GM12878 (cell line): ENCODE measurements at regions not wholly inside any gene's neighbourhood (a gene's known extent, or its start where the extent isn't known, plus 50 kb on each side); places are given as distances from the start of the nearest gene placed in this dataset.

Source experiments
- ATAC-seq: fragments of 200-7000 bp; cut with Tn5 transposase; 3 replicates; pipeline ENCODE4 v1.9.1; 2020; ENCODE audit warnings: mild to moderate bottlenecking, moderate library complexity
- BruUV-seq: library from RNA; stranded (reverse); fragments of 400-500 nt; replicated peaks from 2 replicates; lab custom pipeline; 2021; lab: Mats Ljungman, UMichigan
- CTCF ChIA-PET: fragments of 300-600 bp; sonication (Branson Sonifier 250); formaldehyde crosslinking; extraction: SDS; loops from one replicate; lab custom pipeline; 2021; ENCODE audit warnings: inconsistent platforms; lab: Yijun Ruan, JAX
- POLR2A ChIA-PET: fragments of 350-600 bp; formaldehyde crosslinking; extraction: SDS; loops from one replicate; lab custom pipeline; 2021; ENCODE audit warnings: inconsistent platforms; lab: Charles Lee
- RAD21 ChIA-PET: fragments of 300-600 bp; sonication (Branson Sonifier 250); formaldehyde crosslinking; loops from one replicate; lab custom pipeline; 2023; ENCODE audit warnings: antibody characterized with exemption; ENCODE audit not compliant: unreplicated experiment; lab: Charles Lee
- SMC1A ChIA-PET: fragments of 300-600 bp; sonication (Branson Sonifier 250); formaldehyde crosslinking; loops from one replicate; lab custom pipeline; 2023; ENCODE audit not compliant: unreplicated experiment, uncharacterized antibody; lab: Charles Lee
- DNase-seq: peaks from one replicate; pipeline ENCODE4 v3.0.0-alpha.2; 2011; ENCODE audit warnings: low read depth, low spot score
- FAIRE-seq: peaks from 3 replicates; lab custom pipeline; 2011; peaks lifted over from hg19 to GRCh38; lab: Jason Lieb, UNC
- H2AFZ ChIP-seq: 2 replicates; pipeline ENCODE4 v1.6.0; 2011; ENCODE audit warnings: low read depth, low read length, control low read depth; ENCODE audit not compliant: control insufficient read depth
- H3K27ac ChIP-seq: 2 replicates; pipeline ENCODE4 v1.5.1; 2011; ENCODE audit warnings: control low read depth; ENCODE audit not compliant: control insufficient read depth, insufficient read depth
- H3K27me3 ChIP-seq, 2 experiments: replicated peaks in 1 of 2; 2 replicates each; pipeline versions ENCODE4 v1.6.0 to v1.6.1; 2011; ENCODE audit warnings: low read length in 1 of 2; ENCODE audit not compliant: control insufficient read depth in 2 of 2, insufficient read depth in 2 of 2
- H3K36me3 ChIP-seq, 2 experiments: 2 replicates each; pipeline ENCODE4 v1.5.1; 2011; ENCODE audit warnings: low read length in 1 of 2; ENCODE audit not compliant: control insufficient read depth in 2 of 2, insufficient read depth in 2 of 2
- H3K4me1 ChIP-seq: 2 replicates; pipeline ENCODE4 v1.6.1; 2011; ENCODE audit warnings: mild to moderate bottlenecking, low read length, moderate library complexity, mixed read lengths; ENCODE audit not compliant: control insufficient read depth, insufficient read depth
- H3K4me2 ChIP-seq: 2 replicates; pipeline ENCODE4 v1.6.0; 2011; ENCODE audit warnings: control low read depth; ENCODE audit not compliant: control insufficient read depth, insufficient read depth
- H3K4me3 ChIP-seq: fragments of 200-600 bp; sonication (generic); 2 replicates; pipeline ENCODE4 v1.5.1; 2016
- H3K79me2 ChIP-seq: 2 replicates; pipeline ENCODE4 v1.6.0; 2011; ENCODE audit warnings: low read length; ENCODE audit not compliant: control insufficient read depth, insufficient read depth
- H3K9ac ChIP-seq: 2 replicates; pipeline ENCODE4 v1.8.0; 2011; ENCODE audit warnings: low read length, control low read depth, mixed read lengths; ENCODE audit not compliant: control insufficient read depth, insufficient read depth
- H3K9me3 ChIP-seq: replicated peaks from 3 replicates; pipeline ENCODE4 v1.5.1; 2011; ENCODE audit warnings: mild to moderate bottlenecking, low read length; ENCODE audit not compliant: control insufficient read depth, insufficient read depth
- H4K20me1 ChIP-seq: 2 replicates; pipeline ENCODE4 v1.6.0; 2011; ENCODE audit not compliant: control insufficient read depth, insufficient read depth
- CBFB ChIP-seq: IDR thresholded peaks from 2 replicates; pipeline ENCODE4 v1.6.1; 2016; ENCODE audit warnings: antibody characterized with exemption, low read depth
- CHD4 ChIP-seq: fragments of 200-600 bp; sonication (generic); IDR thresholded peaks from 2 replicates; pipeline ENCODE4 v1.6.1; 2016; ENCODE audit warnings: mild to moderate bottlenecking
- IKZF2 ChIP-seq, 2 experiments: fragments of 450-650 bp; IDR thresholded peaks; 2 replicates each; pipeline ENCODE4 v1.6.1; 2017; ENCODE audit warnings: mild to moderate bottlenecking in 2 of 2, moderate library complexity in 2 of 2
- SIN3A ChIP-seq: IDR thresholded peaks from 2 replicates; pipeline ENCODE4 v1.6.1; 2012; ENCODE audit warnings: low read depth, low read length, improper control_type of control experiment
- TBL1XR1 ChIP-seq: IDR thresholded peaks from 2 replicates; pipeline ENCODE4 v1.6.1; 2012; ENCODE audit warnings: low read depth, low read length, improper control_type of control experiment
- ZSCAN29 ChIP-seq: fragments of 450-650 bp; IDR thresholded peaks from 2 replicates; pipeline ENCODE4 v1.6.1; 2017; ENCODE audit warnings: mild to moderate bottlenecking, moderate library complexity
- WGBS: methylation state at CpG from one replicate; pipeline ENCODE4 v1.1.6; 2016; ENCODE audit warnings: low lambda C conversion rate; ENCODE audit not compliant: insufficient replicate concordance, insufficient coverage; ENCODE audit errors: missing lambda C conversion rate; 5-methylcytosine and 5-hydroxymethylcytosine counted together
- in situ Hi-C: fragments of 300-500 bp; cut with MboI; formaldehyde crosslinking; loops from 9 replicates; pipeline ENCODE4 v1.14.3; 2018; ENCODE audit warnings: mixed read lengths
- intact Hi-C: fragments of 100-400 bp; cut with micrococcal nuclease; formaldehyde crosslinking; loops from one replicate; pipeline ENCODE4 v1.14.2; 2022; ENCODE audit not compliant: unreplicated experiment
- TF ChIP-seq, protein P1 (sequence below): fragments of 450-650 bp; formaldehyde crosslinking; IDR thresholded peaks from 2 replicates; pipeline ENCODE4 v1.4.0; 2020; ENCODE audit warnings: mild to moderate bottlenecking, moderate library complexity
- TF ChIP-seq, protein P2 (sequence below): fragments of 150-350 bp; IDR thresholded peaks from 2 replicates; pipeline ENCODE4 v1.6.1; 2016; ENCODE audit warnings: low read depth, low read length

DNA sequence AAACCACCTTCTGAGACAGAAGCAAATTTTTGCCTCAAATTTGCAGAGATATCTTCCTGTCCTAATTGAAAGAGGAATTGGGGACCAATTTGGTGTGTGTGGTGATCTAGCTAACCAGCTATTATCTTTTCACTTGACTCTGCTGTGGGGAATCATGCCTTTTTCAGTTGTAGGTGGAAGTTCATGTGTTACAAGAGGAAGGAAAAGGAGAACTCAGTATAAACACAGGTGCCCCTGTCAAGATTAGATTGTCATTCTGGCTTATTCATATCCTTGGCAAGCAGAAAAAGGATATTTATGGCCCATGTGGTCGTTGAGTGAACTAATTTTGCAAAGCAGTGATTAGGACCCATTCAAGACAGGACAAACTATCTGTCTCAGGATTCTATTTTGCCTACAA lies 336.8 kb upstream of the SLC30A5 start:
- Histone ChIP-seq H2AFZ (no peak overlapping the region), H4K20me1 (no peaks in the 10 kb centered on the region), H3K36me3 (no peaks in the 10 kb centered on the region), H3K9ac (no peak overlapping the region), H3K9me3 (no peaks in the 10 kb centered on the region)
- ATAC-seq: no peak
- CTCF ChIA-PET: no interaction called here
- intact Hi-C loops: no loop called here
- BruUV-seq: no TSS peak
- TF ChIP-seq ZSCAN29 (no peak), CBFB (no peak), SIN3A (no peak)
- TF ChIP-seq, all 136 proteins: peak for 0
- no peak for FAIRE-seq
- Histone ChIP-seq H3K79me2 (no peaks in the 10 kb centered on the region), H3K27ac (no peak overlapping the region), H3K27me3 (no peaks in the 10 kb centered on the region; a peak in 1 of 4 replicates), H3K4me3 (no peak overlapping the region), H3K4me1 (no peaks in the 10 kb centered on the region), H3K4me2 (no peak overlapping the region)
- ChIA-PET RAD21 (no interaction called here), POLR2A (no interaction called here), SMC1A (interaction anchor here (0.9 kb wide), 1 partner anchor 45 kb away, joined by 4 read pairs; no protein-coding TSS in a partner anchor)
- no peak for DNase-seq
- 0% methylated on average over 1 of the region's 1 CpG for WGBS
- in situ Hi-C loops: no loop called here

DNA sequence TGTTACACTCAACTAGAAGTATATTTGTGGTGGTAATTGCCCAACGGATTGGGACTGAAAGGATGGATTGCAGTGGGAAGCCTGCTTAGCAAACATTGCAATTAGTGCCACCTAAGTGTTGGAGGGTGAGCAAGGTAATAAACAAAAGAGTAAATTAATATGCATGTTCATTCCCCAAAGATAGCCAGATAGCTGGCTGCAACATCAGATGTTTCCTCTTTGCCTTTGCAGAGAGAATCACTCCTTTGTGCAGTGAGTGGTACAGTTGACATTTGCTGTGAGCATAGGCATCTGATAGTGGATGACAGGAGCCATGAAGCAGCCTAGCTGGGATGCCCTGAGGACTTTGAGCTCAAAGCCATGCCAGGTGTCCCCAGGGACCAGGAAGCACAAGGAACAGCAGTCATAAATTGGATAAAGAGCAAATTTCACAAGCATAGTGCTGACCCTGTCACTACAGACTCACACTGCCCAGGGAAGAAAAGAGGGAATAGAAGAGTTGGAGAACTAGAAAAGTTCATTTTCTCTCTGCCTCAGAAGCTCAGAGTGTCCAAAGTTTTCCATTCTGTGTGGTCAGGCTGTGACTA lies 336.1 kb upstream of the SLC30A5 start:
- CTCF ChIA-PET: interaction anchor here (0.7 kb wide), 1 partner anchor 55 kb away, joined by 3 read pairs; no protein-coding TSS in a partner anchor
- Histone ChIP-seq H3K79me2 (no peaks in the 10 kb centered on the region), H3K9me3 (no peaks in the 10 kb centered on the region), H3K4me3 (no peak overlapping the region), H2AFZ (no peak overlapping the region), H3K27ac (no peak overlapping the region), H3K9ac (no peak overlapping the region), H3K4me2 (no peak overlapping the region), H4K20me1 (no peaks in the 10 kb centered on the region), H3K27me3 (no peaks in the 10 kb centered on the region; a peak in 1 of 4 replicates), H3K4me1 (no peaks in the 10 kb centered on the region), H3K36me3 (no peaks in the 10 kb centered on the region)
- RAD21 ChIA-PET: no interaction called here
- DNase-seq: no peak
- no TSS peak for BruUV-seq
- POLR2A ChIA-PET: no interaction called here
- in situ Hi-C loops: no loop called here
- WGBS: 4% methylated on average over 1 of the region's 1 CpG
- ATAC-seq: no peak
- intact Hi-C loops: no loop called here
- SMC1A ChIA-PET: no interaction called here
- FAIRE-seq: no peak
- TF ChIP-seq IKZF2 (IDR thresholded peaks at IDR 0.05) (no peak), CHD4 (no peak), TBL1XR1 (no peak)
- TF ChIP-seq, protein P1, sequence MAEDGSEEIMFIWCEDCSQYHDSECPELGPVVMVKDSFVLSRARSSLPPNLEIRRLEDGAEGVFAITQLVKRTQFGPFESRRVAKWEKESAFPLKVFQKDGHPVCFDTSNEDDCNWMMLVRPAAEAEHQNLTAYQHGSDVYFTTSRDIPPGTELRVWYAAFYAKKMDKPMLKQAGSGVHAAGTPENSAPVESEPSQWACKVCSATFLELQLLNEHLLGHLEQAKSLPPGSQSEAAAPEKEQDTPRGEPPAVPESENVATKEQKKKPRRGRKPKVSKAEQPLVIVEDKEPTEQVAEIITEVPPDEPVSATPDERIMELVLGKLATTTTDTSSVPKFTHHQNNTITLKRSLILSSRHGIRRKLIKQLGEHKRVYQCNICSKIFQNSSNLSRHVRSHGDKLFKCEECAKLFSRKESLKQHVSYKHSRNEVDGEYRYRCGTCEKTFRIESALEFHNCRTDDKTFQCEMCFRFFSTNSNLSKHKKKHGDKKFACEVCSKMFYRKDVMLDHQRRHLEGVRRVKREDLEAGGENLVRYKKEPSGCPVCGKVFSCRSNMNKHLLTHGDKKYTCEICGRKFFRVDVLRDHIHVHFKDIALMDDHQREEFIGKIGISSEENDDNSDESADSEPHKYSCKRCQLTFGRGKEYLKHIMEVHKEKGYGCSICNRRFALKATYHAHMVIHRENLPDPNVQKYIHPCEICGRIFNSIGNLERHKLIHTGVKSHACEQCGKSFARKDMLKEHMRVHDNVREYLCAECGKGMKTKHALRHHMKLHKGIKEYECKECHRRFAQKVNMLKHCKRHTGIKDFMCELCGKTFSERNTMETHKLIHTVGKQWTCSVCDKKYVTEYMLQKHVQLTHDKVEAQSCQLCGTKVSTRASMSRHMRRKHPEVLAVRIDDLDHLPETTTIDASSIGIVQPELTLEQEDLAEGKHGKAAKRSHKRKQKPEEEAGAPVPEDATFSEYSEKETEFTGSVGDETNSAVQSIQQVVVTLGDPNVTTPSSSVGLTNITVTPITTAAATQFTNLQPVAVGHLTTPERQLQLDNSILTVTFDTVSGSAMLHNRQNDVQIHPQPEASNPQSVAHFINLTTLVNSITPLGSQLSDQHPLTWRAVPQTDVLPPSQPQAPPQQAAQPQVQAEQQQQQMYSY: no peak
- TF ChIP-seq, protein P2, sequence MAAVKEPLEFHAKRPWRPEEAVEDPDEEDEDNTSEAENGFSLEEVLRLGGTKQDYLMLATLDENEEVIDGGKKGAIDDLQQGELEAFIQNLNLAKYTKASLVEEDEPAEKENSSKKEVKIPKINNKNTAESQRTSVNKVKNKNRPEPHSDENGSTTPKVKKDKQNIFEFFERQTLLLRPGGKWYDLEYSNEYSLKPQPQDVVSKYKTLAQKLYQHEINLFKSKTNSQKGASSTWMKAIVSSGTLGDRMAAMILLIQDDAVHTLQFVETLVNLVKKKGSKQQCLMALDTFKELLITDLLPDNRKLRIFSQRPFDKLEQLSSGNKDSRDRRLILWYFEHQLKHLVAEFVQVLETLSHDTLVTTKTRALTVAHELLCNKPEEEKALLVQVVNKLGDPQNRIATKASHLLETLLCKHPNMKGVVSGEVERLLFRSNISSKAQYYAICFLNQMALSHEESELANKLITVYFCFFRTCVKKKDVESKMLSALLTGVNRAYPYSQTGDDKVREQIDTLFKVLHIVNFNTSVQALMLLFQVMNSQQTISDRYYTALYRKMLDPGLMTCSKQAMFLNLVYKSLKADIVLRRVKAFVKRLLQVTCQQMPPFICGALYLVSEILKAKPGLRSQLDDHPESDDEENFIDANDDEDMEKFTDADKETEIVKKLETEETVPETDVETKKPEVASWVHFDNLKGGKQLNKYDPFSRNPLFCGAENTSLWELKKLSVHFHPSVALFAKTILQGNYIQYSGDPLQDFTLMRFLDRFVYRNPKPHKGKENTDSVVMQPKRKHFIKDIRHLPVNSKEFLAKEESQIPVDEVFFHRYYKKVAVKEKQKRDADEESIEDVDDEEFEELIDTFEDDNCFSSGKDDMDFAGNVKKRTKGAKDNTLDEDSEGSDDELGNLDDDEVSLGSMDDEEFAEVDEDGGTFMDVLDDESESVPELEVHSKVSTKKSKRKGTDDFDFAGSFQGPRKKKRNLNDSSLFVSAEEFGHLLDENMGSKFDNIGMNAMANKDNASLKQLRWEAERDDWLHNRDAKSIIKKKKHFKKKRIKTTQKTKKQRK: no peak
